K562 (cell line): ENCODE measurements at regions not wholly inside any gene's neighbourhood (a gene's known extent, or its start where the extent isn't known, plus 50 kb on each side); places are given as distances from the start of the nearest gene placed in this dataset.

Source experiments
- ATAC-seq: fragments of 200-7000 bp; cut with Tn5 transposase; 3 replicates; pipeline ENCODE4 v1.9.1; 2020; ENCODE audit warnings: moderate library complexity
- BruUV-seq: library from RNA; stranded (reverse); fragments of 400-500 nt; replicated peaks from 2 replicates; lab custom pipeline; 2021; lab: Mats Ljungman, UMichigan
- CTCF ChIA-PET: fragments of 300-600 bp; formaldehyde crosslinking; extraction: SDS; loops from one replicate; lab custom pipeline; 2021; ENCODE audit warnings: low intra/inter-chr PET ratio; lab: Yijun Ruan, JAX
- POLR2A ChIA-PET: fragments of 300-600, 350-650 bp; sonication (Branson Sonifier 250); formaldehyde crosslinking; extraction: SDS; loops from one replicate; lab custom pipeline; 2021; ENCODE audit warnings: antibody characterized with exemption, inconsistent platforms; lab: Yijun Ruan, JAX
- DNase-seq, 4 experiments: peaks; one replicate each; pipeline versions ENCODE4 v3.0.0 to v3.0.0-alpha.2; 2011 to 2018; ENCODE audit warnings: low spot score in 3 of 4, mixed read lengths in 3 of 4; ENCODE audit errors: extremely low read depth in 1 of 4
- FAIRE-seq: peaks from 2 replicates; lab custom pipeline; 2011; peaks lifted over from hg19 to GRCh38; lab: Jason Lieb, UNC
- H2AFZ ChIP-seq: 2 replicates; pipeline ENCODE4 v1.6.0; 2011; ENCODE audit warnings: low read depth, low read length, control low read depth, inconsistent platforms
- H3K27ac ChIP-seq: fragments of 200-600 bp; 3 replicates; pipeline ENCODE4 v1.8.0; 2011; ENCODE audit warnings: low read depth, mild to moderate bottlenecking, control low read depth, inconsistent platforms, low read length, moderate library complexity, mixed read lengths; ENCODE audit errors: extremely low read depth
- H3K27me3 ChIP-seq, 2 experiments: fragments of 300-600 bp in 1 of 2; 2 replicates in 1 of 2; 3 replicates in 1 of 2; pipeline versions ENCODE4 v1.6.0 to v1.8.0; 2011; ENCODE audit warnings: inconsistent platforms in 2 of 2, low read length in 2 of 2, mild to moderate bottlenecking in 1 of 2, mixed read lengths in 1 of 2, moderate library complexity in 1 of 2; ENCODE audit not compliant: control insufficient read depth in 2 of 2, insufficient read depth in 2 of 2
- H3K36me3 ChIP-seq: fragments of 300-600 bp; 3 replicates; pipeline ENCODE4 v1.8.0; 2011; ENCODE audit warnings: mild to moderate bottlenecking, low read length, inconsistent platforms; ENCODE audit not compliant: control insufficient read depth, insufficient read depth
- H3K4me1 ChIP-seq, 2 experiments: fragments of 200-600 bp in 1 of 2; replicated peaks in 1 of 2; 2 replicates in 1 of 2; 3 replicates in 1 of 2; pipeline versions ENCODE4 v1.5.1 to v1.8.0; 2011; ENCODE audit warnings: inconsistent platforms in 2 of 2, low read length in 2 of 2, mild to moderate bottlenecking in 1 of 2, mixed read lengths in 1 of 2, moderate library complexity in 1 of 2; ENCODE audit not compliant: control insufficient read depth in 2 of 2, insufficient read depth in 2 of 2
- H3K4me2 ChIP-seq: 2 replicates; pipeline ENCODE4 v1.6.1; 2011; ENCODE audit warnings: low read length, control low read depth, inconsistent platforms, mixed read lengths; ENCODE audit not compliant: insufficient read depth
- H3K4me3 ChIP-seq: fragments of 200-600 bp; sonication (generic), shearing (Covaris generic); 2 replicates; pipeline ENCODE4 v1.5.1; 2016; ENCODE audit warnings: control low read depth, inconsistent platforms
- H3K79me2 ChIP-seq: fragments of 200-600 bp; 3 replicates; pipeline ENCODE4 v1.8.0; 2011; ENCODE audit warnings: low read length, inconsistent platforms; ENCODE audit not compliant: control insufficient read depth, insufficient read depth
- H3K9ac ChIP-seq, 2 experiments: 2 replicates each; pipeline versions ENCODE4 v1.6.0 to v1.6.1; 2011; ENCODE audit warnings: low read depth in 2 of 2, low read length in 2 of 2, control low read depth in 1 of 2, inconsistent platforms in 1 of 2, mild to moderate bottlenecking in 1 of 2, mixed read lengths in 1 of 2; ENCODE audit not compliant: insufficient read depth in 1 of 2
- H3K9me1 ChIP-seq: one replicate; pipeline ENCODE4 v1.6.0; 2011; ENCODE audit warnings: inconsistent platforms, mild to moderate bottlenecking, low read length, moderate library complexity; ENCODE audit not compliant: control insufficient read depth, insufficient read depth
- H3K9me3 ChIP-seq: replicated peaks from 2 replicates; pipeline ENCODE4 v1.5.1; 2011; ENCODE audit warnings: low read depth, low read length, inconsistent platforms; ENCODE audit not compliant: control insufficient read depth, insufficient read depth
- H4K20me1 ChIP-seq: replicated peaks from 2 replicates; pipeline ENCODE4 v1.6.1; 2011; ENCODE audit warnings: low read length, inconsistent platforms, mixed read lengths; ENCODE audit not compliant: control insufficient read depth, insufficient read depth
- CBFA2T3 ChIP-seq: fragments of 450-650 bp; IDR thresholded peaks from 2 replicates; pipeline ENCODE4 v1.6.1; 2017
- CC2D1A ChIP-seq: fragments of 450-650 bp; IDR thresholded peaks from 2 replicates; pipeline ENCODE4 v1.6.1; 2017; ENCODE audit warnings: mild to moderate bottlenecking
- ESRRA ChIP-seq: fragments of 450-650 bp; IDR thresholded peaks from 2 replicates; pipeline ENCODE4 v1.6.1; 2014; ENCODE audit warnings: low read depth, mild to moderate bottlenecking, moderate library complexity, borderline replicate concordance
- MEF2A ChIP-seq: IDR thresholded peaks from 2 replicates; pipeline ENCODE4 v1.6.1; 2011; ENCODE audit warnings: low read depth, mild to moderate bottlenecking, low read length, moderate library complexity; ENCODE audit not compliant: control insufficient read depth
- MLX ChIP-seq, 2 experiments: fragments of 450-650 bp in 1 of 2; sonication (generic) in 1 of 2; formaldehyde crosslinking; conservative IDR thresholded peaks; 2 replicates each; pipeline versions ENCODE4 v1.4.0 to v1.8.1; 2020 to 2022; ENCODE audit warnings: mild to moderate bottlenecking in 1 of 2, missing genetic modification reagents in 1 of 2
- NFIC ChIP-seq: fragments of 450-650 bp; IDR thresholded peaks from 2 replicates; pipeline ENCODE4 v1.6.1; 2017; ENCODE audit warnings: mild to moderate bottlenecking, inconsistent platforms
- TCF15 ChIP-seq: fragments of 250-450 bp; sonication (Bioruptor Pico); IDR thresholded peaks from 2 replicates; pipeline ENCODE4 v1.8.0; 2022; ENCODE audit warnings: moderate library complexity, mild to moderate bottlenecking, inconsistent platforms
- TRIM25 ChIP-seq: fragments of 450-650 bp; IDR thresholded peaks from 2 replicates; pipeline ENCODE4 v1.7.0; 2016; ENCODE audit warnings: borderline replicate concordance
- U2AF1 ChIP-seq: fragments of 200-400 bp; formaldehyde crosslinking; optimal IDR thresholded peaks from 2 replicates; pipeline ENCODE3; 2017; ENCODE audit warnings: mild to moderate bottlenecking, low read depth, low read length, moderate library complexity
- ZEB2 ChIP-seq: fragments of 450-650 bp; IDR thresholded peaks from 2 replicates; pipeline ENCODE4 v1.6.1; 2016
- ZKSCAN8 ChIP-seq: fragments of 200-800 bp; sonication (Bioruptor generic); IDR thresholded peaks from 2 replicates; pipeline ENCODE4 v1.6.1; 2016; ENCODE audit warnings: missing genetic modification characterization, missing compliant biosample characterization
- ZNF121 ChIP-seq: sonication (generic); formaldehyde crosslinking; conservative IDR thresholded peaks from 2 replicates; pipeline ENCODE4 v1.8.0; 2022; ENCODE audit warnings: missing genetic modification reagents
- ZNF280B ChIP-seq: fragments of 250-450 bp; sonication (Bioruptor Pico); IDR thresholded peaks from 2 replicates; pipeline ENCODE4 v1.5.1; 2021; ENCODE audit warnings: mild to moderate bottlenecking
- ZNF3 ChIP-seq: fragments of 250-450 bp; sonication (Bioruptor Pico); IDR thresholded peaks from 2 replicates; pipeline ENCODE4 v1.5.0; 2021; ENCODE audit warnings: mild to moderate bottlenecking, moderate library complexity
- ZNF785 ChIP-seq: fragments of 250-450 bp; sonication (Bioruptor Pico); IDR thresholded peaks from 2 replicates; pipeline ENCODE4 v1.4.0; 2020; ENCODE audit warnings: mild to moderate bottlenecking
- WGBS: fragments of 100-300 bp; shearing (Covaris generic); methylation state at CpG from one replicate; pipeline ENCODE4 v1.1.6; 2016; ENCODE audit warnings: low coverage, mixed read lengths; ENCODE audit not compliant: insufficient coverage; ENCODE audit errors: missing lambda C conversion rate; 5-methylcytosine and 5-hydroxymethylcytosine counted together
- in situ Hi-C: fragments of 300-500 bp; cut with MboI; formaldehyde crosslinking; loops from 4 replicates; pipeline ENCODE4 v1.15.0; 2018; ENCODE audit warnings: inconsistent platforms, mixed read lengths
- intact Hi-C: fragments of 100-400 bp; cut with micrococcal nuclease; formaldehyde crosslinking; loops from 2 replicates; pipeline ENCODE4 v1.14.2; 2022

GRCh38 chr18:78477840-78478239, 501.8 kb upstream of the SALL3 start (continued):
- TF ChIP-seq ZEB2 (no peak), ZNF785 (CRISPR knock-in tag) (no peak), ZNF3 (CRISPR knock-in tag) (no peak), CC2D1A (no peak), MLX (CRISPR knock-in tag; conservative IDR thresholded peaks at IDR 0.05) (no peak), TCF15 (no peak)

- H4K20me1 ChIP-seq = no peaks in the 10 kb centered on the region
- no peaks in the 10 kb centered on the region for H3K9me3 ChIP-seq
- no peak overlapping the region for H3K4me3 ChIP-seq
- intact Hi-C loops = no loop called here
- H3K9me1 ChIP-seq = no peaks in the 10 kb centered on the region
- 0% methylated on average over 4 of the region's 16 CpGs for WGBS
- peaks cover 0 to 18% of the 10 kb centered on the region in 2 experiments; a peak in 3 of 5 replicates for H3K27me3 ChIP-seq
- no peaks in the 10 kb centered on the region; a peak in 1 of 5 replicates for H3K4me1 ChIP-seq
- ATAC-seq (no peak), FAIRE-seq (no peak), DNase-seq (no peak)
- H3K4me2 ChIP-seq = no peak overlapping the region
- no TSS peak for BruUV-seq
- no peak overlapping the region for H2AFZ ChIP-seq
- ChIA-PET POLR2A (no interaction called here), CTCF (no interaction called here)
- in situ Hi-C loops = no loop called here
- H3K9ac ChIP-seq = no peak overlapping the region
- H3K79me2 ChIP-seq = no peaks in the 10 kb centered on the region
- TF ChIP-seq TRIM25 (no peak), ZKSCAN8 (CRISPR knock-in tag) (no peak), MEF2A (no peak), U2AF1 (no peak), ZNF280B (CRISPR knock-in tag) (no peak), CBFA2T3 (no peak), NFIC (no peak), ESRRA (no peak), ZNF121 (CRISPR knock-in tag) (no peak)
- no peak overlapping the region for H3K27ac ChIP-seq
- H3K36me3 ChIP-seq = no peaks in the 10 kb centered on the region
Measured at GRCh38 chr18:78479443-78479842, 500.2 kb upstream of the SALL3 start.
